KMS-11 (cell line): ENCODE measurements at regions not wholly inside any gene's neighbourhood (a gene's known extent, or its start where the extent isn't known, plus 50 kb on each side); places are given as distances from the start of the nearest gene placed in this dataset.

ENCODE experiments used
- H2AFZ ChIP-seq: fragments of 200-600 bp; sonication (generic); 2 replicates; pipeline ENCODE4 v1.6.1; 2016; ENCODE audit warnings: antibody characterized with exemption, mixed run types, low read depth
- H3K27ac ChIP-seq: fragments of 200-600 bp; sonication (generic); 2 replicates; pipeline ENCODE4 v1.6.1; 2016; ENCODE audit warnings: mild to moderate bottlenecking, mixed run types
- H3K27me3 ChIP-seq: fragments of 200-600 bp; sonication (generic); 2 replicates; pipeline ENCODE4 v1.6.1; 2017; ENCODE audit warnings: mild to moderate bottlenecking, low read depth, mixed run types, moderate library complexity; ENCODE audit not compliant: insufficient read depth
- H3K36me3 ChIP-seq: fragments of 200-600 bp; sonication (generic); 2 replicates; pipeline ENCODE4 v1.6.1; 2017; ENCODE audit warnings: mild to moderate bottlenecking, mixed run types; ENCODE audit not compliant: insufficient read depth
- H3K4me1 ChIP-seq: fragments of 200-600 bp; sonication (generic); 2 replicates; pipeline ENCODE4 v1.6.1; 2016; ENCODE audit warnings: mild to moderate bottlenecking, low read depth, mixed run types; ENCODE audit not compliant: poor library complexity, severe bottlenecking
- H3K4me2 ChIP-seq: fragments of 200-600 bp; sonication (generic); 2 replicates; pipeline ENCODE4 v1.7.0; 2016; ENCODE audit warnings: mild to moderate bottlenecking, mixed run types
- H3K4me3 ChIP-seq: fragments of 200-600 bp; sonication (generic); IDR thresholded peaks from 2 replicates; pipeline ENCODE4 v1.6.1; 2017; ENCODE audit warnings: low read depth, low read length, mixed read lengths; ENCODE audit not compliant: insufficient read depth
- H3K79me2 ChIP-seq: fragments of 200-600 bp; sonication (generic); 2 replicates; pipeline ENCODE4 v1.6.1; 2016; ENCODE audit warnings: low read depth, mixed run types; ENCODE audit not compliant: insufficient read depth
- H3K9ac ChIP-seq: fragments of 200-600 bp; sonication (generic); 2 replicates; pipeline ENCODE4 v1.6.1; 2016; ENCODE audit warnings: mild to moderate bottlenecking, mixed run types
- H4K20me1 ChIP-seq: fragments of 200-600 bp; sonication (generic); 2 replicates; pipeline ENCODE4 v1.6.1; 2016; ENCODE audit warnings: mild to moderate bottlenecking, mixed run types; ENCODE audit not compliant: insufficient read depth
- CTCF ChIP-seq: fragments of 200-600 bp; sonication (generic); conservative IDR thresholded peaks from 2 replicates; pipeline ENCODE4 v1.6.1; 2017; ENCODE audit warnings: low read depth, mild to moderate bottlenecking, antibody characterized with exemption, low read length, moderate library complexity, mixed read lengths

GRCh38 chr3:153111016-153111415, 51.0 kb upstream of the RAP2B start:
- H2AFZ ChIP-seq = no peak overlapping the region
- H3K36me3 ChIP-seq = no peaks in the 10 kb centered on the region
- H3K27me3 ChIP-seq = no peaks in the 10 kb centered on the region
- H3K4me2 ChIP-seq = no peak overlapping the region
- H3K9ac ChIP-seq = no peak overlapping the region
- no peak overlapping the region for H3K4me3 ChIP-seq
- no peaks in the 10 kb centered on the region for H3K79me2 ChIP-seq
- no peak overlapping the region for H3K27ac ChIP-seq
- H4K20me1 ChIP-seq = no peaks in the 10 kb centered on the region
- H3K4me1 ChIP-seq = no peaks in the 10 kb centered on the region
- TF ChIP-seq CTCF = no peak
